Skeletal muscle satellite cell (primary cell): ENCODE measurements at regions not wholly inside any gene's neighbourhood (a gene's known extent, or its start where the extent isn't known, plus 50 kb on each side); places are given as distances from the start of the nearest gene placed in this dataset.
"Not testable (repeated sequence)": the region's sequence is repeated elsewhere in the genome, so short reads cannot be mapped to it uniquely, and the experiment has no call there.

Experiments used
- H3K27me3 ChIP-seq: 2 replicates; pipeline ENCODE4 v1.7.0; 2013; ENCODE audit warnings: low read length; ENCODE audit not compliant: control insufficient read depth, insufficient read depth
- H3K36me3 ChIP-seq: 2 replicates; pipeline ENCODE4 v1.7.0; 2013; ENCODE audit warnings: mild to moderate bottlenecking, control low read depth, low read length; ENCODE audit not compliant: insufficient read depth
- H3K4me1 ChIP-seq: 2 replicates; pipeline ENCODE4 v1.7.0; 2013; ENCODE audit warnings: low read length; ENCODE audit not compliant: control insufficient read depth, insufficient read depth
- H3K4me2 ChIP-seq: 2 replicates; pipeline ENCODE4 v1.7.0; 2013; ENCODE audit warnings: mild to moderate bottlenecking, low read length
- H3K4me3 ChIP-seq: 2 replicates; pipeline ENCODE4 v1.7.0; 2013; ENCODE audit warnings: low read length
- H3K9ac ChIP-seq: 2 replicates; pipeline ENCODE4 v1.7.0; 2013; ENCODE audit warnings: mild to moderate bottlenecking, low read depth, low read length, moderate library complexity
- H3K9me3 ChIP-seq: replicated peaks from 2 replicates; pipeline ENCODE4 v1.7.0; 2013; ENCODE audit warnings: mild to moderate bottlenecking, control low read depth, low read length

DNA sequence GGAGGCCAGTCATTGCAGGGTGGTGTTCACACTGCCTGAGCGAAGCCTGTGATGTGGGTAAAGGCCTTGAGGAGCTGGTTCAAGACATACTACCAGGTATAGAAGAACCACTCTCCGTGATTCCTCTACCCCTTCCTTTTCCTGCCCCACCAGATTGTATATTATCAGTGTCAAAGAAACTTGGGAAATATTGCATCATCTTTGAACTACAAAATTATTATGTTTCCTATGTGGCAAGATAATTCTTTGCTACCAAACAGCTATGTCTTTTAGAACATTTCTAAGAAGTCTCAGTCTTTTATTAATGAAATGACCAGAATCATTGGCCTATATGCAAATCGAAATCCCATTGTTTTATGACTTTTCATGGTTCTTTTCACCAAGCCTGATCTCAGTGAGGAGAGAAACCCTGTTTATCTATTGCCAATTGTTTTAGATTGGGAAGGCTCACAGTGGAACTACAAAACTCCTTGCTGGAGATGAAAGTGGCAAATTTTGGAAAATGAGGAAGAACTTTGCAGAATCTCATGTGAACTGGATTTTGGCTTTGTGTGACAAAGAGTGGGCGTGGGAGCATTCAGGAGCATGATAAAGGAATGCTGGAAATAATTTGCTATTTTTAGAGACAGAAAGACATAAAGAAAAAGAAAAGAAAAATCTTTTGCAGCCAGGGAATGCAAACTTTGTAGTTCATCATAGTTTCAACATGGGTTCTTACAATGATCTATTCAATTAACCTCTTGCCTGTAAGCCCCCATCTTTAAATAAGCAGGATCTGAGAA lies 286.9 kb downstream of the INSIG2 start:
- Histone ChIP-seq H3K27me3 (no peaks in the 10 kb centered on the region), H3K9ac (no peak overlapping the region)

DNA sequence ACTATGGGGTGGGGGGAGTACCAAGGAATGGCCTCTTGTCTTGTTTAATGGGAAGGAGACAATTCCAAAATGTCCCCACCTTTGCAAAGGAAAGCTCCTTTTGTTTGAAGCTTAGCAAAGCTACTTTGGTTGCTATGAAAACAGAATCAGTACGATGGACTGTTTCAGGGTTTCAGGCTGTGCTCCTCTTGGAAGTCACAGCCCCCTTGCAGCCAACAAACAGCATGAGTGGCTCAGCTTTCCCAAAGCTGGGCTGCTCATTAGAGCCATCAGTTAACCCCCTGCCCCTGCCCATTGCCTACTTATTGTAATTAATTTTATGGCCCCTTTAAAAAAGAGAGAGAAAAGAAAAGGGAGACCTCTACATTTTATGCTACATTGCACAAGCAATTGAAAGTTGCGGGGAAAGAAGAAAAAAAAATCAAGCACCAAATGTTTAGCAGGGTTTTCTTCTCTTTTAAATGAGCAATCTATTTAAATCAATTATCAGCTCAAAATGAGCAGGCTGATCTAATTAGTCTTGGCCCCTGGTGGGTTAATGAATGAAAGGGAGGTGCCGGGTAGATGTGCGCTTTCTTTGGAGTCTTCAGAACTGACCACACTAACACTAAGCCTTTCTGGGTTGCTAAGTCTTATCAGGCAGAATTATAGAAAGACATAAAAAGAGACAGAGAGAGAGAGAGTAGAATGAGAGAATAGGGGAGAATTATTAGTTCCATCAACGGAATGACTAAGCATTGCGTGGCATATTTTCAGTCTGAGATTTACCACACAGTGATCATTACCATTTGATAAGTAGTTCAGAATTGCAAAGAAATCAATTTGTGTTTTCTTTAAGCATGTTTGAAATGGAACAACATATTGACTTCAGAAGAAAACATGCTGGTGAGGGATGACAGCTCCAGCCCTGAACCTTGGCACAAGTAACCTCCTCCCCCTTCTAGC lies 284.9 kb downstream of the INSIG2 start:
- no peak overlapping the region for H3K9ac ChIP-seq
- no peaks in the 10 kb centered on the region for H3K36me3 ChIP-seq
- H3K4me1 ChIP-seq: no peaks in the 10 kb centered on the region
- no peak overlapping the region for H3K4me2 ChIP-seq
- H3K4me3 ChIP-seq: no peak overlapping the region
- no peaks in the 10 kb centered on the region for H3K9me3 ChIP-seq
- H3K27me3 ChIP-seq: no peaks in the 10 kb centered on the region

More for the DNA sequence above, 286.9 kb downstream of the INSIG2 start:
- Histone ChIP-seq H3K4me2 (no peak overlapping the region), H3K4me3 (no peak overlapping the region), H3K4me1 (no peaks in the 10 kb centered on the region), H3K36me3 (no peaks in the 10 kb centered on the region), H3K9me3 (no peaks in the 10 kb centered on the region)

DNA sequence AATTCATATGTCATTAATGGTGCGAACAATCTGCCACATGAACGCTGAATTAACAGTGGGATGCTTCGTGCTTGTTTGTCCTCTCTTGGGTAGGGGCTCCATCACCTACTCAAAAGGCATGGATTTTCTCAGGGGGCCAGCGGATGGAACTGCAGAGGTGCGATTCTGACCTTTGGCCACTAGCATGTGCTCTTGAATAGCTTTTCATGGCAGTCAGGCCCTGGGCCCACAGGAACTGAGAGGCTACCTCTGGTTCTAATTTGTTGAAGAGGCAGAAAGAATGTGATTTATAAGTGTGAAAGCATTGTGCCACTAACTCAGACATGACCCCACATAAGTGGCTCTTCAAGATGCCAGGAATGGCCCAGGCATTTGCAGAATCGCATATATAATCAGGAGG lies 283.2 kb downstream of the INSIG2 start:
- no peaks in the 10 kb centered on the region for H3K4me1 ChIP-seq
- no peak overlapping the region for H3K4me2 ChIP-seq
- H3K4me3 ChIP-seq: no peak overlapping the region
- H3K27me3 ChIP-seq: no peaks in the 10 kb centered on the region
- no peaks in the 10 kb centered on the region for H3K9me3 ChIP-seq
- H3K36me3 ChIP-seq: no peaks in the 10 kb centered on the region
- H3K9ac ChIP-seq: no peak overlapping the region

DNA sequence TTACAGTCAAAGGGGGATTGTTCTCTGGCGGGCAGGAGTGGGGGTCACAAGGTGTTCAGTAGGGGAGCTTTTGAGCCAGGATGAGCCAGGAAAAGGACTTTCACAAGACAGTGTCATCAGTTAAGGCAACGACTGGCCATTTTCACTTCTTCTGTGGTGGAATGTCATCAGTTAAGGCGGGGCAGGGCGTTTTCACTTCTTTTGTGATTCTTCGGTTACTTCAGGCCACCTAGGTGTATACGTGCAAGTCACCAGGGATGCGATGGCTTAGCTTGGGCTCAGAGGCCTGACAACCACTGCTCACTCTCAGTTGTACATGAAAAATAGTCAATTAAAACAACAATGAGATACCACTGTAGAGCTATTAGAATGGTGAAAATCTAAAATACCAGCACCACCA lies 281.2 kb downstream of the INSIG2 start:
- not testable (repeated sequence) for H3K27me3 ChIP-seq, H3K36me3 ChIP-seq, H3K4me2 ChIP-seq, H3K9me3 ChIP-seq, H3K9ac ChIP-seq, H3K4me1 ChIP-seq, H3K4me3 ChIP-seq

DNA sequence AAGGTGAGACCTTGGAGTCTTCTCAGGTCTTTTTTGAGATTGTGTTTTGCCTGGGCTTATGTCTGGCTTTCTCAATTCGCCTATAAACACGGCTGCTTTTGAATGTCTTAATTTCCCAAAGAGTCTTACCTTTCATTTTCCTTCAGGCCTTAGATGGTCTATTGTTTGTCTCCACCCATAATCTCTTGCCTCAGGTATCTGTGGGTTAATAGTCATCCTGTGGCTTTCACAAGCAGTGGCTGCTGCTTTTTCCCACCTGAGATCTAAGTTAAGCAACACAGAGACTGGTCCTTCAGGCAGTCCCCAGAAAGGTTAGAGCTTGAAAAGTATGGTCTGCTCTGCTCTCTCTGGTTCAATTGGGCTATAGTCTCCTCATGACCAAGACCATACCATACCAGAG lies 275.3 kb downstream of the INSIG2 start:
- Histone ChIP-seq H3K27me3 (no peaks in the 10 kb centered on the region), H3K36me3 (no peaks in the 10 kb centered on the region), H3K4me3 (no peak overlapping the region), H3K9me3 (no peaks in the 10 kb centered on the region), H3K9ac (no peak overlapping the region), H3K4me1 (no peaks in the 10 kb centered on the region), H3K4me2 (no peak overlapping the region)

DNA sequence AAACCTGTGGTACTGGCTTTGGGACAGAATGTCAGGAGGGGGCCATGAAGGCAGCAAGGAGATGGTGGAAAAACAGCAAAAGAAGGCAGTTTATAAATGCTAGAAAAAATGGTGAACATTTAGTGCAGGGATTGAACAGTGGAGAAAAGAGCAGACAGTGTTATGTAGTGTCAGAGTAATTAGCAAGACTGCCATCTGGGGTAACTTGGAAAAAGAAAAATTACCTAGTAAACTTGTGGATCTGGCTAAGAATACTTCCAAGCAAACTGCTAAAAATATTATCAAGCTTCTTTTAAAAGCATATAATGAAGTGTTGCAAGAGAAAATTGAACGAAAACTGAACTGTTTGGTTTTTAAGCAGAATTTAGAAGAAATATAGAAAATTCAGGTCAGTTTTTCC lies 267.8 kb downstream of the INSIG2 start:
- H3K9me3 ChIP-seq: no peaks in the 10 kb centered on the region

DNA sequence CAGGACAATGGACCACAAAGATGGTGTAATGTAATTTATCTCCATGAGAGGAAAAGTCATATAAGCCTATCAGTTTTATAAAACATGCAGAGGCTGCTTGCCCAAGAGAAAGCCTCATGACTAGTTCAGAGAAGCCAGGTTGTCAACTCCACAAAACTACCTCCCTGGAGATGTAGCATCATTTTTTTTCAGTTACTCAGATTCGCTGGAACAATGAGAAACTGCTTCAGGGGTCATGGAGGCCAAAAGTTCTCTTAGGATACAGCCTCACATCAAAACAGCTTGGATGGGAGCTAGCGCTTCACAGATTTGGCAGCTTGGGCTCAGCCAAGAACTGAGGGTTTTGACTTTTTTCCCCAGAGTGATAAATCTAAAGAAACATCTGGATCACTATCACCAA lies 263.5 kb downstream of the INSIG2 start:
- H3K27me3 ChIP-seq: peaks cover 17% of the 10 kb centered on the region
- H3K4me1 ChIP-seq: no peaks in the 10 kb centered on the region
- H3K36me3 ChIP-seq: no peaks in the 10 kb centered on the region
- no peak overlapping the region for H3K4me2 ChIP-seq
- no peak overlapping the region for H3K9ac ChIP-seq
- no peak overlapping the region for H3K4me3 ChIP-seq
- H3K9me3 ChIP-seq: no peaks in the 10 kb centered on the region

More for the DNA sequence above, 267.8 kb downstream of the INSIG2 start:
- Histone ChIP-seq H3K27me3 (peaks cover 16% of the 10 kb centered on the region), H3K4me3 (no peak overlapping the region), H3K36me3 (no peaks in the 10 kb centered on the region), H3K4me2 (no peak overlapping the region), H3K9ac (no peak overlapping the region), H3K4me1 (no peaks in the 10 kb centered on the region)

DNA sequence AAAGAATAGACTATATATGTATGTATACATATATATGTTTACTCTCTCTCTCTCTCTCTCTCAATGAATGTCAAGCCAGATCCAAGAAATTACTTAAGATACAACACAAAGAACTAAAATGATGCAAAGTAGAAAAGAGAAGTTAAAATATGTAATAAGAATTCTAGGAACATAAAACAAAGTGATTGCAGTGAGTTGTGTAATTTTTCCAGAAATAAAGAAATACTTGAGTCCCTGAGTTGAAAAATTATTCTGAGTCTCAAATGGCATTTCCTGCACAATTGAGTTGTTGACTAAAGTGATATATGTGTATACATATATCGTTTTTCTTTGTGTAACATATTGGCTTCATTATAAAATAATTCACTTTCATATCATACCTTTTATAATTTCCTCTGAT lies 262.4 kb downstream of the INSIG2 start:
- H3K4me2 ChIP-seq: no peak overlapping the region
- H3K27me3 ChIP-seq: peaks cover 19% of the 10 kb centered on the region
- H3K36me3 ChIP-seq: no peaks in the 10 kb centered on the region
- H3K9me3 ChIP-seq: no peaks in the 10 kb centered on the region
- no peak overlapping the region for H3K9ac ChIP-seq
- no peak overlapping the region for H3K4me3 ChIP-seq
- no peaks in the 10 kb centered on the region for H3K4me1 ChIP-seq

DNA sequence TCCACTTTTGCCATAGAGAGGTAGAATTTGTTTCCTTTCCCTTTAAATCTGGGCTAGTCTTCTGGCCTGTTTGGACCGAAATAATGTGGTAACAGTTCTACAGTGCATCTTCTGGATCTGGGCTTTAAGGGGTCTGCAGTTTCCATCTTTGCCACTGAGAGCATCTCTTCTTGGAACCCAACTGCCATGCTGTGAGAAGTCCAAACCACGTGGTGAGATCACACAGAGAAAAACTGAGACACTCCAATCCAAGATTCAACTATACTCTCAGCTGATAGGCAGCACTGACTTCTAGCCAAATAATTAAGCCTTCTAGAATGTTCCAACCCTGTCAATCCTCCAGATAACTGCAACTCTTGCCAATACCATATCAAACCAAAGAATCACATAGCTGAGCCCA lies 261.1 kb downstream of the INSIG2 start:
- Histone ChIP-seq H3K4me2 (no peak overlapping the region), H3K9me3 (no peaks in the 10 kb centered on the region), H3K4me3 (no peak overlapping the region), H3K9ac (no peak overlapping the region), H3K36me3 (no peaks in the 10 kb centered on the region), H3K27me3 (peaks cover 22% of the 10 kb centered on the region), H3K4me1 (no peaks in the 10 kb centered on the region)

DNA sequence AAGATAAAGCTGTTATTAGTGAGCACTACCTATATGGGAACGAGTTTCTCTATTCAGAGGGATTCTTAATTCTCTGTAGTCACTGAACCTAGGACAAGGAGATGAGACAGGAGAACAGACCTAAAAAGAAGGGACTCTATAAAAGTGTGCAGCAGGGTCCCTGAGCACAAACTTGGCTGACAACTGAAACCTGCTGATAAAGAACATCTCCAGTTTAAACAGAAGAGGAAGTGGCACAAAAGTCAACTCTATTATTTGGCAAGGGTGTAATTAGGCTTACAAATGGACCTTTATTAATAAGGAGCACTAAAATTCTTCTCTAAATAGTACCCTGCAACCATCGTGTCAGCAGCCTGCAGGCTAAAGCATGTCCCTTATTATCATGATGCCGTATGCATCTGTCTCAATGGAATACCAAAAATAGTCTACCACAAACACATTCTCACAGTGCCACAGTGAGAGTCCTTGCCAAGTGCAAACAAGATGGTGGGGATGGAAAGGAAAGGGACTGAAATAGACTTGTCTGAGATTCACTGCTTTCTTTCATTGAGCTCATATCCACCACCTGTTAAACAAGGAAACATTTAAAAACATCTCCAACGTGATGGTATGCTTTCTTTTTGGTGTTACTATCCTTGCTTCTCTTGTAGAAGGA lies 260.2 kb downstream of the INSIG2 start:
- H3K4me2 ChIP-seq: no peak overlapping the region
- no peaks in the 10 kb centered on the region for H3K36me3 ChIP-seq
- H3K4me3 ChIP-seq: no peak overlapping the region
- H3K9me3 ChIP-seq: no peaks in the 10 kb centered on the region
- no peak overlapping the region for H3K9ac ChIP-seq
- H3K4me1 ChIP-seq: no peaks in the 10 kb centered on the region
- peaks cover 22% of the 10 kb centered on the region for H3K27me3 ChIP-seq

DNA sequence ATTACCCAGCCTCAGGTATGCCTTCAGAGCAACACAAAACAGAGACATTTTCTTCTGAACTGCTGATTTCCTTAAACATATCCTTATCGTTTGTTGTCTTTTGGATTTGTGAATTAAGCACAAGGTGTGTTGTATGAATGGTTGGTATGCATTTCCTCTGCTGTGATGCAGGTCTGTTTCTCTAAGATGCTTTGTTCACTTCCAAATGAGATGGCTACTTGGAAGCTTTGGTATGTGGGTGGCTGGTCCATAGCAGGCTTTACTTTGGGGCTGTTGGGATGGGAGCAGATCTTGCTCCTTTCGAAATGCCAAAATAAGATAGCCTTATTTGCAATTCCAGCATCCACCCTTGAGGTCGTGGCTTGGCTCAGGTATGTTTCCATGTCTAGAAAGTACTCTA lies 257.2 kb downstream of the INSIG2 start:
- H3K36me3 ChIP-seq: no peaks in the 10 kb centered on the region
- no peaks in the 10 kb centered on the region for H3K4me1 ChIP-seq
- H3K4me2 ChIP-seq: no peak overlapping the region
- no peak overlapping the region for H3K9ac ChIP-seq
- H3K9me3 ChIP-seq: no peaks in the 10 kb centered on the region
- H3K4me3 ChIP-seq: no peak overlapping the region
- peaks cover 13% of the 10 kb centered on the region for H3K27me3 ChIP-seq
